ENCODE measurements at regions not wholly inside any gene's neighbourhood (a gene's known extent, or its start where the extent isn't known, plus 50 kb on each side); places are given as distances from the start of the nearest gene placed in this dataset.

DNA sequence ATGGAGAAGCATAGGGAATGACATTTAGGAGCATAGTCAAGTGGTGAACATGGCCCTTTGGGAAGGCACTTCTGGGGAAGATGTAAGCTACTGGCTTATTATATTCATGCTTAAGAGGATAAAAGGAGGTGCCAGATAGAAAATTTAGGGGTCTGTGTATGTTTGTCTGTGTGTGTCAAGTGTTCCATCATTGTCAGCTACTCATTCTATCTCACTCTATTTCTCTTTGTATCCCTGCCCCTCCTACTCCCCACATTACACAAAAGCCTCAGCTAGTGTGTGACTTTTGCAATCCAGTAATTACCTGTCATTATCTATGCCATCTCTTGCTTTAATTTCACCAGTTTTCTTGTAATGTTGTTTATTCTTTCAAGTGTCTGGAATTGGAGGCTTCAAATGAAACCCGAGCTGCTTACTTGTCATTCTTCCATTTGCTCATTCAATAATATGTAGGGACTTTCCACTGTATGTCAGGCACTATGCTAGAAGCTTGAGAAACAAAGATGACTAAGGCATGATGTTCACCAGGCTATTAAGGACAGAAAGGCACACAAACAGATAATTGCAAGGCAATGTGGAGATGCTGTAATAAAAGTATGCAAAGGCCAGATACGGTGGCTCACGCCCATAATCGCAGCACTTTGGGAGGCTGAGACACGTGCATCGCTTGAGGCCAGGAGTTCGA lies 229.8 kb upstream of the TEX13C start:
- TF ChIP-seq, protein P1, sequence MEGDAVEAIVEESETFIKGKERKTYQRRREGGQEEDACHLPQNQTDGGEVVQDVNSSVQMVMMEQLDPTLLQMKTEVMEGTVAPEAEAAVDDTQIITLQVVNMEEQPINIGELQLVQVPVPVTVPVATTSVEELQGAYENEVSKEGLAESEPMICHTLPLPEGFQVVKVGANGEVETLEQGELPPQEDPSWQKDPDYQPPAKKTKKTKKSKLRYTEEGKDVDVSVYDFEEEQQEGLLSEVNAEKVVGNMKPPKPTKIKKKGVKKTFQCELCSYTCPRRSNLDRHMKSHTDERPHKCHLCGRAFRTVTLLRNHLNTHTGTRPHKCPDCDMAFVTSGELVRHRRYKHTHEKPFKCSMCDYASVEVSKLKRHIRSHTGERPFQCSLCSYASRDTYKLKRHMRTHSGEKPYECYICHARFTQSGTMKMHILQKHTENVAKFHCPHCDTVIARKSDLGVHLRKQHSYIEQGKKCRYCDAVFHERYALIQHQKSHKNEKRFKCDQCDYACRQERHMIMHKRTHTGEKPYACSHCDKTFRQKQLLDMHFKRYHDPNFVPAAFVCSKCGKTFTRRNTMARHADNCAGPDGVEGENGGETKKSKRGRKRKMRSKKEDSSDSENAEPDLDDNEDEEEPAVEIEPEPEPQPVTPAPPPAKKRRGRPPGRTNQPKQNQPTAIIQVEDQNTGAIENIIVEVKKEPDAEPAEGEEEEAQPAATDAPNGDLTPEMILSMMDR (IDR thresholded peaks at IDR 0.05), result no peak
- TF ChIP-seq POLR2A (IDR thresholded peaks at IDR 0.05), result no peak
- H3K27me3 ChIP-seq, result no peaks in the 10 kb centered on the region
- H3K4me3 ChIP-seq, result no peak overlapping the region
- no peaks in the 10 kb centered on the region for H3K36me3 ChIP-seq
- DNase-seq, result no peak
- ATAC-seq, result no peak
- no peak overlapping the region for H3K27ac ChIP-seq
- H3K4me1 ChIP-seq, result no peaks in the 10 kb centered on the region
- 75 to 89% (median 82%) methylated on average over 7 of the region's 7 CpGs for WGBS, 4 donors
- no peaks in the 10 kb centered on the region for H3K9me3 ChIP-seq
- intact Hi-C loops (cut with DNase I), result no loop called here

DNA sequence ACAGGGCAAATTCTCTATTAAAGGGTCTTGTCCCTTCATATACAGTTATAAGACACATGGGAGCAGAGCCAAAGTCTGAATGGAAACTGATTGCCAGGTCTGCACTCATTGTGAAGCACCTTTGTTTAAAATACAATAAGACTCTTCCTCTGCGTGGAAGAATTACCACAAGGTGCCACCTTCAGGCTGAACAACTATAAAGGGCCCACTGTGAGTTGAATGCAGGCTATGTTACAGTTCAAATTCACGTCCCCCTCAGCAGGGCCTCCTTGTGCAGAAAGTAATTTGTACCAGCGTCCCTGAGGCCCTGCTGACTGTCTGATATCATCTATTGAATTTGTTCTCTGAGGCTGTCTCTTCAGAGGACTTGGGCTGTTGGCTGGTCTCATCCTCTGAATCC lies 225.8 kb upstream of the TEX13C start:
- Histone ChIP-seq H3K36me3 (no peaks in the 10 kb centered on the region), H3K9me3 (no peaks in the 10 kb centered on the region), H3K4me1 (no peaks in the 10 kb centered on the region), H3K27me3 (no peaks in the 10 kb centered on the region), H3K4me3 (no peak overlapping the region), H3K27ac (no peak overlapping the region)
- ATAC-seq (no peak), DNase-seq (no peak)
- no peak for TF ChIP-seq POLR2A (IDR thresholded peaks at IDR 0.05)
- TF ChIP-seq, protein P1 (IDR thresholded peaks at IDR 0.05), result no peak
- intact Hi-C loops (cut with DNase I), result no loop called here
- 12 to 42% (median 35%) methylated on average over 3 of the region's 3 CpGs for WGBS, 4 donors

DNA sequence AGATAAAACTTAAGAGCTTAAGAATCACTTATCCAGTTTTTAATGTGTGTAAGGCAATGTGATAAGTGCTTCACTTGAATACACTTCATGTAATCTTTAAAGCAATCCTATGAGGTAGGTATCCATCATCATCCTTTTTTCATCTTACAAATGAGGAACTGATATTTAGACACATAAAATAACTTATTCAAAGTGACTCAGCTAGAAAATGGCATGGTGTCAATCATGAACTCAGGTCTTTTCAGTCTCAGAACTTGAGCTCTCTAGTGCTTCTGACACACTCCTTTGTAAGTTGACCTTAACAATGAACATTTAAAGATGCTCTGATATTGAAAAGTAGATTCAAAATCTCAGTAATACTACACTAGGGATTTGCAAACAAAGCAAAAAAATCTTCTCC lies 224.8 kb upstream of the TEX13C start:
- intact Hi-C loops (cut with DNase I), result no loop called here
- no peak for ATAC-seq

DNA sequence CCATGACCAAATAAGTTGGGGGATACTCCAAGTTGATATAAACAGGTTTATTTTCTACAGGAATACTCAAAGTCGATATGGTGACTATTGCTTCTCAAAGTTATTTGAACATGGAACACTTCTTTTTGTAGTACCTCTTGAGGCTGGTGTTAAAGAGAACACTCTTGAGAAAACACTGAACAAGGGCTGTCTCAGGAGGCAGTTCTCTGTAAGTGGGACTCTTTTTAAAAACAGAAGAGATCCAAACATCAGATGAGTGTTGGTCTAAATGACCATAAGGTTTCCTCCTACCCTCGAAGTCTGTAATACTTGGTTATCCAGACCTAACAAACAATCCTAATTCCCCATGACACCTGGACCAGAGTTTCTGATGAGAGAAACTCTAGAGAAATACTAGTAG lies 223.2 kb upstream of the TEX13C start:
- Histone ChIP-seq H3K4me1 (no peaks in the 10 kb centered on the region), H3K27ac (no peak overlapping the region), H3K27me3 (peaks cover 0 to 3% (median 0%) of the 10 kb centered on the region in 9 donors), H3K9me3 (no peaks in the 10 kb centered on the region), H3K36me3 (no peaks in the 10 kb centered on the region), H3K4me3 (no peak overlapping the region)
- 57 to 73% (median 61%) methylated on average over 2 of the region's 2 CpGs for WGBS, 4 donors
- DNase-seq (no peak), ATAC-seq (no peak)
- intact Hi-C loops (cut with DNase I), result no loop called here
- TF ChIP-seq, protein P1 (IDR thresholded peaks at IDR 0.05), result no peak

More for the DNA sequence above, 224.8 kb upstream of the TEX13C start:
- no peaks in the 10 kb centered on the region for H3K36me3 ChIP-seq
- peaks cover 0 to 3% (median 0%) of the 10 kb centered on the region in 9 donors for H3K27me3 ChIP-seq
- H3K9me3 ChIP-seq, result no peaks in the 10 kb centered on the region
- no peaks in the 10 kb centered on the region for H3K4me1 ChIP-seq
- no peak overlapping the region for H3K4me3 ChIP-seq
- no peak overlapping the region for H3K27ac ChIP-seq
- TF ChIP-seq, protein P1 (IDR thresholded peaks at IDR 0.05), result no peak
- DNase-seq, result no peak

Measured in heart left ventricle (tissue), 16 donors.